HG03378 (cell line): ENCODE measurements at regions not wholly inside any gene's neighbourhood (a gene's known extent, or its start where the extent isn't known, plus 50 kb on each side); places are given as distances from the start of the nearest gene placed in this dataset.
A peak's percentile ranks its signal among the peaks of the same experiment; 100 is the strongest.
"Not testable (repeated sequence)": the region's sequence is repeated elsewhere in the genome, so short reads cannot be mapped to it uniquely, and the experiment has no call there.

Experiments
- ATAC-seq: cut with Tn5 transposase; IDR thresholded peaks from one replicate; pipeline ENCODE4 v1.9.1; 2021; ENCODE audit warnings: mild to moderate bottlenecking, moderate library complexity; ENCODE audit not compliant: unreplicated experiment

DNA sequence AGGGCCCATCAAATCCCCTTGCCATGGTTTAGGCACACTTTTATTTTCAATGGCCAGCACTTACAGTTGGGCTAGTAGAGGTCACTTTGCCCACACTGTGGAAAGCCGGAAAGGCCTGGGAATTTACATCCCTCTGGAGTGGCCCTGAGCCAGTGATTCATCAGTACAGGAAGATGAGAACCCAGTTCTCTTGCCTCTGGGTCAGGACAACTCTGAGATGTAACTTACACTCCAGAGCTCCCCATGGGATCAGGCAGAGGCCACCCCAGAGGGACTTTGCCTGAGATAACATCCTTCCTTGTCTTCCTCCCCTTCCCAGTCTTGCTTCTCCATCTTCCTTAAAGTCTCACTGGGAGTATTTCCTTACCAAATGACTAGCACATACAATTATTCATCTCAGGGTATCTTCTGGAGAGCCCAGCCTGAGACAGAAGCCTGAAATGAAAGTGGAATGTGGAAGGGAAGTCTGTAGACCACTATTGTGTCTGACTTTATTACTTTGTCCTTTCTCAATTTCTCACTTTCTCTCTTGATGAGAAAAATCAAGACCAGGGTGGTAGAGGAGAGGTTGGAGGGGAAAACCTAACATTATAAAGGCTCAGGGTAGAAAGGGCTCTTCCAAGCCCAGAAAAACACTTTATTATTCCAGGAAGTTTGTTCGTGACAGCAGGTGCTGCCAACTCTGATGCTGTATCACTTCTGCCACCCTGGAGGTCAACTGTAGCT, 220.8 kb downstream of the ZNF621 start:
- no peak for ATAC-seq

DNA sequence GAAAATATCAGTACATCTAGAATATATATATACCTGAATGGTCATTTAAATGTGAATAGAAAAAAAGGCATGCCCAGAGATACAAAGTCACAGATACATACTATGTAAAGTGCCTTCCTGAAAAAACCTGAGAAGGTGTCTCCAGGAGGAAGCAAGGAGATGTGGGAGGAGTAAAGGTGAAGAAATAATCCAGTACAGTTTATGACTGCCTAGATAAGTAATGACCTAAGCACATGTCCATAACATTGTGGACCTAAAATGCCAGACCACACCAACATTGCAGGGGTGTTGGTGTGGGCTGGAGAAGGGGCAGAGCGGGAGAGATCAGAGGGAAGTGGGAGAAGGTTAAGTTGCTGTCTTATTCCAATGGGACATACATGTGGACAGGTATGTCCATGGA, 226.9 kb downstream of the ZNF621 start:
- no peak for ATAC-seq

DNA sequence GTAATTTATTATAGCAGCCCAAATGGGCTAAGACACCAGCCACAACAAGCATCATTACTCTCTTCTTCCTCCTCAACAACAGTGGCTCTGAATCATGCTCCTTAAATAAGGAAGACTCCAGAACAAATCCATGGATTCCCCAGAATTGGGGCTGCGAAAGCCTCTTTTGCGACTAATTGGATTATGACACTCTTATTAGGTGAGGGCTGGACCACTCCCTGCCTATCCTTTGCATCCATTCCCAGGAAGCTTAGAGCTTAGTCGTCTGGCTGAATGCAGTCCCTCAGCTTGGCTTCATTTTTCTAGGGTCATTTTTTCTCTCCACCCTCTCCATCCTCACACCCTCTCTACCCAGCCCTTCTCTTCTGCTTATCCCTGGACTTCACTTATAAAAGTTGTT, 227.7 kb downstream of the ZNF621 start:
- ATAC-seq: no peak

DNA sequence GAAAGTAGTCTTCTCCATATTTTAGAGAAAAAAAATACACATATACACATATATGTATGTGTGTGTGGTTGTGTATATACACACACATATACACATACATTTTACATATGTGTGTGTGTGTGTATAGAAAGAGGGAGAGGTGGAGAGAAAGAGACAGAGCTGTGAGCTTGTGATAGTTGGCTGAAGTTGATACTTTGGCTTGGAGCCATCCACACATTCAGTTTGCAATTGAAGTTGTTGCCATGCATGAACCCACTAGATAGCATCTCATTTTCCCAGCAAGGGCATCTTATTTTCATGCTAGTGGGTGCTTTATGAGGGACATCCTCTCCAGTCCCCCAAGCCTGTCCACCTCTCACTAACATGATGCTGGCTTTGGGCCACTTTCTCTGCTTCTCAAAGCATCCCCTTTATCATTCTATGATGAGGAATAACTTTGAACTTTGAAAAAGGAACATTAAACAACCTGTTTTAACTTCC, 228.6 kb downstream of the ZNF621 start:
- no peak for ATAC-seq

DNA sequence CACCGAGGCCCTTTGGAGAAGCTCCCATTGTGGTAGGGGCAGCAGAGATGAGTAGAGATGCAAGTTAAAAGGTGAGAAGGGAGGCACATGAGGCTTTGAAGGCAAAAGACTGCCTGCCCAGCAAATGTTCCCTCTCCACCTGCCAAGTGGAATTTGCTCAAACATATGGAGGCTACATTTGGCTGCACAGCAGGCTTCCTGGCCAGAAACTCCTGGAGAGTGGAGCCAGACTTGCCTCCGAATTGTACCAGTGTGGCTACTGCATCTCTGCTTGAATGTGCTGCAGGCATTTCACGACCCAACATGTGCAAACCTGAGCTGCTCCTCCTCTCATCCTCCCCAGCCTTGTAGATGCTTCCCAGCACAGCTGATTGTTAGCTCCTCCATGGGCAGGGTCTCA, 229.2 kb downstream of the ZNF621 start:
- no peak for ATAC-seq

DNA sequence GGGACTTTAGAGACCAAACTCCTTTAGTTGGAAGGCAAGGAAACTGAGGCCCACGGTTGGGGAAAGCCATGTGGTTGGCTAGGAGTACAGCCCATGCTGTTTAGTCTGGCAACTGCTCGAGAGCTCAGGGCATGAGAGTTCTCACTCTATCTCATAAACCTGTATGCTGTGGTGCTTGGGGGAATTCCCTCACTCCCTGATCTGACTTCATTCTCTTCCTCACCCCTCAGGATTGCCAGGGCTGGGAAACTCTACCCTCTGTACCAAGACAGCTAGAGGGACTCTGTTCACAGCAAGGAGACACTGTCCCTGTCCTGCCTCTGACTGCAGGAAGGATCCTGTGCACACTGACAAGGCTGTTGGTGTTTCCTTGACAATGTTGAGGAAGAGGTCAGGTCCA, 230.2 kb downstream of the ZNF621 start:
- no peak for ATAC-seq

DNA sequence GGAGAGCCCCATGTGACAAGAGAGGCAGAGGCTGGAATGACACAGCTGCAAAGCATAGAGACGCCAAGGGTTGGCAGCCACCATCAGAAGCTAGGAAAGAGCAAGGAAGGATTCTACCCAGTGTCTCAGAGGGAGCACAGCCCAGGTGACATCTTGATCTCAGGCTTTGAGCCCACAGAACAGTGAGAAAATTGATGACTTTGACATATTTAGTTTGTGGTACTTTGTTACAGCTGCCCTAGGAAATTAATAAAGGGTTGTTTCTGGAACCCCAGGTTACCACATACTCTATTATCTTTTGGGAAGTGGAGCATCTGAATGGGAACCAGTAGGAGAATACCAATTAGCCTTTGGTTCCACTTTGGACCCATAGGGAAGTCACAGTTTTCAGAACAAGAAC, 231.7 kb downstream of the ZNF621 start:
- ATAC-seq: no peak

DNA sequence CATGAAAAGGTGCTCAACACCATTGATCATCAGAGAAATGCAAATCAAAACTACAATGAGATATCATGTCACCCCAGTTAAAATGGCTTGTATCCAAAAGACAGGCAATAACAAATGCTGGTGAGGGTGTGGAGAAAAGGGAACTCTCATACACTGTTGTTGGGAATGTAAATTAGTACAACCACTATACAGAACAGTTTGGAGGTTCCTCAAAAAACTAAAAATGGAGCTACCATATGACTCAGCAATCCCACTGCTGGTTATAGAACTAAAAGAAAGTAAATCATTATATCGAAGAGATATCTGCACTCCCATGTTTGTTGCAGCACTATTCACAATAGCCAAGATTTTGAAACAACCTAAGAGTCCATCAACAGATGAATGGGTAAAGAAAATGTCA, 238.0 kb downstream of the ZNF621 start:
- not testable (repeated sequence) for ATAC-seq

DNA sequence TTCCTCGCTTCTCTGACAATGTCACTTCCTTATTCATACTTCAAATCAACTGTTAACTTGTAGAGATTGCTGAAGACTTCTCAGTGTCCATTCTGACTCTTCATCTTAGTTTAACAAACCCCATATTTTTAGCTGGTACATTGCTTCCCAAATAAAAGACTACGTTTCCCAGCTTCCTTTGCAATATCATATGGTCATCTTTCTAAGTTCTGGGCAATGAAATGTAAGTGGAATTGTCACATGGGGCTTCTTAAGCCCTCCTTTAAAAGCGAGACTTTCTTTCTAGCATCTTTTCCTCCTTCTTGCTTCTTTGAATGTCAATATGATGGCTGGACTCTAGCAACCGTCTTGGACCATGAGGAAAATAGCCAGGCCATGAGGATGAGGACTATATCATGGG, 239.0 kb downstream of the ZNF621 start:
- ATAC-seq: no peak

DNA sequence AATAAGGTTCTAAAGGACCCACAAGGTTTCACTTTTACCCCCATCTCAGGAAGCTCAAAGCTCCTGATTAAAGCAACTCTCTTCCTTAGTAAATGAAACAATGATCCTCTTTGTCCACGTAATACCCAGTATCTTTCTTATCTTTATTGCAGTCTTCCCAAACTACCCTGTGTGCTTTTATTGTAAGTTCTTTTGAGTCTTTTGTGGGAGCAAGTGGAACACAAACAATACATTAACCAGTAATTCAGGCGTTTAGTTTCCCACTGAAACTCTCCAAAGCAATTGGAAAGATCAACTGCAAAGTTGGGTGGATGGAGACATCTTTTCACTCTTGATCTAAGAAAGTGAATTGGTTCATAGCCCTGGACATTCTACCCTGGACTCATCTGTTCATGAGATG, 240.0 kb downstream of the ZNF621 start:
- ATAC-seq: no peak

DNA sequence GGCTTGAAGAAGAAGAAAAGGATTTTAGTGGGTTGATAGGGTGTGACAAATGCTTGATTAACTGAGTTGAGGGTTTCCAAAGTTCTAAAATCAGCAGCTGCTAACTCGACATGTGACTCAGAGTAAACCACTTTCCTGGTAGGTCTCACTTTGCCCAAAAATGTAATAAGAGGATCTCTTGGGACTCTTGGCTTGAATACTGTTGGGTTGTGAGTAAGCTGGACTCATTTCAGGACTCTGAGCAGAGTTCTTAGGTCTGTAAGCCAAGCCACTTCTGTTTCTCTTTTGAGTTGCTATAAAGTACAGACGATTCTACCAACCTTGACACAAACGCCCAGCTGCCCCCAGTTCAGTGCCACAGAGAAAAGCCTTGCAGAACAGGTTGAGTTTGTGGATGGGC, 241.1 kb downstream of the ZNF621 start:
- ATAC-seq: peak; percentile 73

DNA sequence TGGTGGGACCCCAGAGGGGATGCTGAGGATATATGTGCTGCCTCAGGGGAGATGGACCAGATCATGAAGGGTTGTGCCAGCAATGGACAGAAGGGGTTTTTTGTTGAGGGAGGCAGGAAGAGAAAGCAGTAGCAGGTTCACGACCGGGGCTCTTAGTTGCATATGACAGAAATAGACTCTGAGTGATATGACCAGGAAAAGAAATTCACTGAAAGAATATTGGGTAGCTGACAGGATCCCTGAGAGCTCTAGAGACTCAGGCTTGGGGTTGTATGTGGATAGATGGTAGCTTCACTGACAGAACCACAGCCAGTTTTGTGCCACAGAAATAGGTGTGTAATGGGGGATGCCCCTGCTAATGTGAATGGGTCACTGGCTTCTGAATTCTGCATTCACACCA, 241.6 kb downstream of the ZNF621 start:
- ATAC-seq: peak; percentile 38

DNA sequence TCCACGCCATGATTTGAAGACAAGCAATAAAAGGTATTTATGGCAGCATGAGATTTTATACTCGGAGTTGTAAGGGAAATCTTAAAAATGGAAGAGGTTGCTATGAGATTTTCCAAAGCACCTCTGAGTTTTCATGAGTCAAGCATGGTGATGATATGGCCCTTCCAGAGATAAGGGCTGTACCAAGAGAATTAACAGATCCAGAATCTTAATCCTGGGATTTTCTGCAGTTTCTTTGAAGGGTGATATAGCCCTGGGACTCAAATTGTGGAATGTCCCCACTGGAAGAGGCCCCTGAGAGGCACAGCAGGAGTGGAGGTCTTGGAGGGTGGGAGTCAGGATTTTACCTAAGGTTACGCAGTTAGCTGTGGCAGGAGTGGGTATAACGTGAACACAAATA, 243.3 kb downstream of the ZNF621 start:
- no peak for ATAC-seq

DNA sequence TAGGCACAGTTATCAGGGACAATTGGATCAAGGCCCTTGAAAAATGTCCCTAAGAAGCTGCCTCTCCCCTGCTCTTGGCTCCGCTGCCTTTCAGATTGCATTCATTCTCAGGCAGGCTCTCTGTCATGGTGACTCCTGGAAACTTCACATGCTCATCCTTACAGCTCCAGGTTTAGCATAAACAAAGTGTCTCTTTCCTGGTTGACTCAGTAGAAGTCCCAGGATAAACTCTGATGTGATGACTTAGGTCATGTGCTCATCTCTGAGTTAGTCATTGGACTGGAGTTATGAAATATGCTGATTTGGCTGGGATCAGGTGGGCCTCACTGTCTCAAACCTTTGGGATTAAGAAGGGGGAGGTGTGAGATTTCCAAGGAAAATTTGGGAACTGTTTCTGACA, 243.8 kb downstream of the ZNF621 start:
- no peak for ATAC-seq

DNA sequence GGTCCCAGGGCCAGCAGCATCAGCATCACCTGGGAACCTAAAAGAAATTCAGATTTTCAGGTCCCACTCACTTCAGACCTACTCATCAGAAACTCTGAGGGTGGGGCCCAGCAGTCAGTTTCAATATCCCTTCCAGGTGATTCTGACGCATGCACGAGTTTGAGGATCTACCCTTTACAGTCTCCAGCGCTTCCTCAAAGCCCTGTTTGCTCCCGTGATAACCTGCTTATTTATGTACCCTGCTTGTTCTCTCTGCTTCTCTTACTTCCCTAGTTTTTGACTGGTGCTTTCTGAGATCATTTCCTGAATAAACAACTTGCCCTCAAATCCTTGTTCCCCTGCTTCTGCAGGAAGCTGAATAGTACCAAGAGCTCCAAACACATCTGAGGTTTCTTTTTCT, 245.3 kb downstream of the ZNF621 start:
- no peak for ATAC-seq

DNA sequence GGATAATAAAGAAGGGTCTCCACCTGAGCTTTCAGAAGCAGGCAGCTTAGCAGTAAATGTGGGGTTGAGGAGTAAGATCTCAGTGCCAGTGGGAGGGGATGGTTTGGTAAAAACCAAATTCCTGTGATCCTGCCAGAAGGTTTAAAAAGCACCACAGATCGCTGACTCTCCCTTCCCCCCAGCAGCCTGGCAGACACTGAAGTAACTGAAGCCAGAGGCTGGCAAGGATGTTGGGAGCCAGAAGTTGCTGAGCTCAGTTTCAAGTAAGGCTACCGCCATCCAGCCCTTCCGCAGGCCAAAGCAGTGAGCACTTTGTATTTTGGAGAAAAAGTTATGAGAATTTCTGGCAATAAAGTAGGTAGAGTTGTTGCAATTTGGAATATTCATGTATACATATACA, 246.4 kb downstream of the ZNF621 start:
- no peak for ATAC-seq

DNA sequence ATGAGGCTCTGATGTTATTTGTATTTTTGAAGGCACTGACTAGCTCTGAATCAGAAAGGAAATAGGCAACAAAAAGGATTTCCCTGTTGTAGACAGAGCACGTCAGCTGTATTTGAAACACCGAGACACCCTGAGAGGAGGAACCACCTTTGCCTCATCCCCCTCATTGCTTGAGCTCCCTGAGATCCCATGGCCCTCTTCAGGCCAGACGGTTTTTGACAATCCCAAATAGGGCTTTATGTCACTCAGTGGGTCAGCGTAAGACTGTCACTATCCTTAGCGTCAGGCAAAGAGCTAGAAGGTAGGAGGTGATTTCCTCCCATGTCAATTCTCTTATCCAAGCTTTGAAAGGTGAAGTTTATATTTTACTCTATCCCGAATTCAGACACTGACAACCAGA, 254.3 kb downstream of the ZNF621 start:
- no peak for ATAC-seq

DNA sequence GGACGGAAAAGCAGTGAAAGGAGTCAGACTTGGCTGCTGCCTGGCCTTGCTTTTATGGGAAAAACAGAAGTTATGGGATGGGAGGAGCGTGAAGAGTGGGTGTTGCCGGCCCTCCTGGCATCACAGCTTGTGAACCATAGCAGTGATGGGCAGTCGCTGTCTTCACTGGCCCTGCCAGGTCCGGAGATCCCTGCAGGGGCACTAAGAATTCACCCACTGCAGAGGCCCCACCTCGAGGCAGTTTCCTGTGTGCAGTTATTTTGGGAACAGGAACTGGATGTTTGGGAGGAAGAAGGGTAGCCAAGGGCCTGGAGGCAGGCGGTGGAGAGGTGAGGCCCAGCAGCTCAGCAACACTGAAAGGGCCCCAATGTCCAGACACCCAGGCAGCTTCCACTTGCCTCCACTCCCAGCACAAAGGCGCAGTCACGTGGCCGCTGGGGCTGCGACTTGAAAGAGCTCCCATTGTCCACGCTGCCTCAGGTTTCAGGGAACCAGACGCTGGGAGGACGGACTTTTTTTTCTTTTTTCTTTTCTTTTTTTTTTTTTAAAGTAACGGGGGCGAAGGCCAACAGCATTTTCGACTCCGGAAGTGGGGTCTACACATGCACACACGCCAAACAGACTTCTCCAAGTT, 255.6 kb downstream of the ZNF621 start:
- no peak for ATAC-seq

DNA sequence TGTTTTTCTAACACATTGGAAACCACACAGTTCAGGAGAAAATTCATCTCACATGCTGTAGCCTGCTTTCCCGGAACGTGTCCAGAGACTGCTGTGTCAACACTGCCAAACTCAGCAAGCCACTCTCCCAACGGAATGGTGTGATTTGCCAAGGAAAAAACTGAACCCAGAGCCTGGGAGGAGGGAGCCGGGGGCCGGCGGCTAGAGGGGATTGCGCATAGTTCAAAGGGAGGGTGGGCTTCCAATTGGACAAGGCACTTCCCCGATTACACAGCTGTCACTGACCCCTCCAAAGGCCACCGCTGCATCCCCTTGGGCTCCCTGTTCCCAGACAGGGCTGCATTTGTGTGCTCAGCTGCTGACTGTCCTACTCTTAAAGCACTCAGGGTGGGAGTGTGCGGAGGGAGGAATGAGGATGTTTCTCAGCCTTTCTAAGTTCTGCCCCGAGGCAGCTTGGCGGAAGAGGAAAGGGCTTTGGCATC, 256.2 kb downstream of the ZNF621 start:
- no peak for ATAC-seq

DNA sequence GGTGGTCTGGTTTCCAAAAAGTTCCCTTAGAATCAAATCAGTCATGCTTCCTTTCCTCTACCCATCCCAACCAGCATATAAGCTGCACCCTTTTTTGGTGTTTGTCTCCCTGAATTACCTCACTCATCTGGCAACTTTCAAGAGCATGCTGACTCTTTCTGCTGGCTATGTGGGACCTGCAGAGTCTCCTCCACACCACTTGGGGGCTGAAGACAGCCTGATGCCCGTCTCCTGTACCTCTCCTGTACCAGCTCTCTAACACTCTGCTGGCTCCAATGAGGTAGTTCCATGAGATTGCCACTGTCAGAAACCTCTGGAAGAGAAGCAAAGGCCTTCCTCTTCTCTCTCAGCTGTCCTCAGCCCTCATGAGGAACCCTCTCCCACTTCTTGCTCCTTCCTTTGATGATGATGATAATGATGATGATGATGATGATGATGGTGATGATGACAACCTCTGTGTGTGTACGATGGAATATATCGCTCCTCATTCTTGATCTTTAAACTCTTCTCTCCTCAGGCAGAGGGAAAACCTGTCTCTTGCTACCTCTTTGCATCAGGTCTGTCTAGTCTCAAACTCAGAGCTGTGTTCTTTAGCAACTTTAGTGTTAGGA, 257.5 kb downstream of the ZNF621 start:
- ATAC-seq: no peak

DNA sequence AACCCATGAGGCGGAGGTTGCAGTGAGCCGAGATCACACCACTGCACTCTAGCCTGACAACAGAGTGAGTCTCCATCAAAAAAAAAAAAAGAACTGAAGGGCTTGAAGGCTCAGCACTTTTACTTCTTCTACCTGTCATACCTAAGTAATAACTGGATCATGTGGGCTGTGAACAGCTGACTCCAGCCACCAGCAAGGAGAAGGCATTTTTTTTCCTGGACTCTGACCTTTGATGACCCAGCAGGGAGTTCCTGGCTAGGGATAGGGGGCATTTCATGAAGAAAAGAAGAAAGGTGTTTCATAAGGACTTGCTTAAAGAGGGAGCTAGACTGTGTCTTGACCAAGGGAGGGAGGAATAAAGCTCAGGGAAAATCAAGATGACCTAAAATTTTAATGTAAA, 266.0 kb downstream of the ZNF621 start:
- no peak for ATAC-seq

DNA sequence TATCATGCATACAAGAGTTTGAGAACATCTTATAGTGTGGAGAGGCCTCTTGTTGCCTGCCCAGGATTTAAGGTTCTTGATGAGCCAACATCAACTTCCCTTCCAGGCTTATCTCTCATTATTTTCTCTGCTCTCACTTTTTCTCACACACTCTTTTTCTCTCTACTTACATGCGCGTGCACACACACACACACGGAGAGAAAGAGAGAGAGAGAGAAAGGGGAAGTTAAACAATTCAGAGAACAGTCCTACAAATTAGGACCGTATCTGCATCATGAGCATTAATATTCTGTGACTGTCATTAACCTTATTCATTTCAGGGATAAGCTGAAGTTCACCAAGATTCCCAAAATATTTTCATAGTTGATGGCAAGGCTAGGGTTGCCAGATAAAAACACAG, 269.0 kb downstream of the ZNF621 start:
- ATAC-seq: no peak
